OCI-LY3 (cell line): ENCODE measurements at regions not wholly inside any gene's neighbourhood (a gene's known extent, or its start where the extent isn't known, plus 50 kb on each side); places are given as distances from the start of the nearest gene placed in this dataset.

Source experiments
- CTCF ChIP-seq: fragments of 200-600, 300-600 bp; sonication (generic); IDR thresholded peaks from 2 replicates; pipeline ENCODE4 v1.5.1; 2014; ENCODE audit warnings: antibody characterized with exemption, low read length, low read depth
- EZH2phosphoT487 ChIP-seq: fragments of 200-600 bp; shearing (Covaris generic); IDR thresholded peaks from 2 replicates; pipeline ENCODE4 v1.6.1; 2018; ENCODE audit warnings: antibody characterized with exemption, mixed run types, low read depth

- TF ChIP-seq CTCF (no peak), EZH2phosphoT487 (no peak)
These were observed 703.6 kb upstream of the FAM241A start for GRCh38 chr4:111441687-111442086.
